ENCODE measurements at regions not wholly inside any gene's neighbourhood (a gene's known extent, or its start where the extent isn't known, plus 50 kb on each side); places are given as distances from the start of the nearest gene placed in this dataset.

DNA sequence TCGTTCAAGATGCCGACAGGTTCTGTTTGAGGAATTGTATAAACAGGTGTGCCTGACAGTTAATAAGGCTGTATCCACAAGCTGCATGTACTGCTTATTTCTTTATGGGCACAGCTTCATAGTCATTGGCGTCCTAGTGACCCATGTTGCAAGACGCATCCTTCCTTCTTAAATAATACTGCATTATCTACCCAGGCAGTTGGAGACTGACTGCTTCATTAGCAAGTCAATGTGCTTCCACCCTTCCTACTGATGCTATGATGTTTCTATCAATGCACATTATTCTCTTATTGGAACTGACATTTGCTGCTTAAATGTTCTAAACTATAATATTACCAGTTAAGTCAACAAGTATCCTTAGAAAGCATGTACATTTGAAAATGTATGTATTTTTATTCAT, 950.0 kb upstream of the MIR17HG start:
- Histone ChIP-seq H3K27ac (no peak overlapping the region), H3K9me3 (no peaks in the 10 kb centered on the region), H3K36me3 (no peaks in the 10 kb centered on the region), H3K4me3 (no peak overlapping the region), H3K4me1 (no peaks in the 10 kb centered on the region), H3K27me3 (no peaks in the 10 kb centered on the region)
- WGBS, 2 donors: 68 to 81% methylated on average over 4 of the region's 4 CpGs
- TF ChIP-seq, protein P1, sequence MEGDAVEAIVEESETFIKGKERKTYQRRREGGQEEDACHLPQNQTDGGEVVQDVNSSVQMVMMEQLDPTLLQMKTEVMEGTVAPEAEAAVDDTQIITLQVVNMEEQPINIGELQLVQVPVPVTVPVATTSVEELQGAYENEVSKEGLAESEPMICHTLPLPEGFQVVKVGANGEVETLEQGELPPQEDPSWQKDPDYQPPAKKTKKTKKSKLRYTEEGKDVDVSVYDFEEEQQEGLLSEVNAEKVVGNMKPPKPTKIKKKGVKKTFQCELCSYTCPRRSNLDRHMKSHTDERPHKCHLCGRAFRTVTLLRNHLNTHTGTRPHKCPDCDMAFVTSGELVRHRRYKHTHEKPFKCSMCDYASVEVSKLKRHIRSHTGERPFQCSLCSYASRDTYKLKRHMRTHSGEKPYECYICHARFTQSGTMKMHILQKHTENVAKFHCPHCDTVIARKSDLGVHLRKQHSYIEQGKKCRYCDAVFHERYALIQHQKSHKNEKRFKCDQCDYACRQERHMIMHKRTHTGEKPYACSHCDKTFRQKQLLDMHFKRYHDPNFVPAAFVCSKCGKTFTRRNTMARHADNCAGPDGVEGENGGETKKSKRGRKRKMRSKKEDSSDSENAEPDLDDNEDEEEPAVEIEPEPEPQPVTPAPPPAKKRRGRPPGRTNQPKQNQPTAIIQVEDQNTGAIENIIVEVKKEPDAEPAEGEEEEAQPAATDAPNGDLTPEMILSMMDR (IDR thresholded peaks at IDR 0.05): no peak
- no peak for TF ChIP-seq POLR2A (IDR thresholded peaks at IDR 0.05)
- no peak for DNase-seq
- intact Hi-C loops (cut with DNase I): no loop called here

DNA sequence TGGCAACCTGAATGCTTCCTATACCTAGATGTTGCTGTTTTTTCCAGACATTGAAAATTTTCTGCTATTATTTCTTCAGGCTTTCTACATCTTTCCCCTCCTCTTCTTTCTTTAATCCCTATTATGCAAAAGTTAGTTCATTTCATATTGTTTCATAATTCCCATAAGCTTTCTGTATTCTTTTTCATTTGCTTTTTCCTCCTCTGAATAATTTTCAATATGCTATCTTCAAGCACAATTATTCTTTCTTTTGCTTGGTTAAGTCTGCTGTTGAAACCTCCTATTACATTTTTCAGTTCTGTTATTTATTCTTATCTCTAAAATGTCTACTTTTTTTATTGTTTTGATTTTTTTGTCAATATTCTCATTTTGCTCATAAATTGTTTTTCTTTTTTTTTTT, 947.1 kb upstream of the MIR17HG start:
- Histone ChIP-seq H3K36me3 (no peaks in the 10 kb centered on the region), H3K27me3 (no peaks in the 10 kb centered on the region), H3K4me3 (no peak overlapping the region), H3K27ac (no peak overlapping the region), H3K4me1 (no peaks in the 10 kb centered on the region), H3K9me3 (no peaks in the 10 kb centered on the region)
- intact Hi-C loops (cut with DNase I): no loop called here
- TF ChIP-seq, protein P1 (IDR thresholded peaks at IDR 0.05): no peak
- no peak for TF ChIP-seq POLR2A (IDR thresholded peaks at IDR 0.05)
- DNase-seq: no peak

DNA sequence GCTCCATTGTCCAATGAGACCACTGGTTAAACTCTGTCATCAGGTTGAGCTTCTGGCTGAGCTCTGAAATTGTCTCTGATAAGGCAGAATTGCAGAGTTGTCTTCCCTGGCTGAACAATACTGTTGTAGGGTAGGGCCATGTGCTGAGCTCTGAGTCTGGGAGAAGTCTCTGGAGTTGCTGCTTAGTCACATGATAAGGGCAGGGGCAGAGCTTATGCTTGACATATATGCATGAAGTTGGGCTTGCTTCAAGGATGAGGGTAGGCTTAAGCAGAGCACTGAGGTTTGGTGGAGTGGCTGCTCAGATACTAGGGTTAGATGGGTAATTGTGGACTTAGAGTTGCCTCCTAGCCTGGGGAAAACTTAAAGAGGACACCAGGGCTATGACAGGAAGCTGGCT, 946.3 kb upstream of the MIR17HG start:
- no peak for DNase-seq
- intact Hi-C loops (cut with DNase I): no loop called here

DNA sequence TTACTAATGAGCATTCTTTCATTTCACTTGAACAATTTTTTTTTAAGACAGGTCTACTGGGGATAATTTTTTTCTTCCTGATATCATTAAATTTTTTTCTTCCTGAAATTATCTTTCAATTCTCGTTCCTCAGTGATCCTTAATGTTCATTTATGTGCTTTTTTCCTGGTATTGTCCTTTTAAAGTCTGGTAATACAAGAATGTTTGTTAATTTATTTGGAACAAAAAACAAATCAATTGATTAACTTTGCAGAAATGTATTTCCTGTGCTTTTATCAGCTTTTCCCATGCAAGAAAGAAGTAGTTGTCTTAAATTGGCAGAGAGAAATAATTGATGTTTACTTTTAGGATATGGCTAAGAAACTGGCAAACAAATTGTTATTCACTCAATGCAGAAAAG, 945.4 kb upstream of the MIR17HG start:
- Histone ChIP-seq H3K4me1 (no peaks in the 10 kb centered on the region), H3K27me3 (no peaks in the 10 kb centered on the region), H3K9me3 (no peaks in the 10 kb centered on the region), H3K4me3 (no peak overlapping the region), H3K36me3 (no peaks in the 10 kb centered on the region), H3K27ac (no peak overlapping the region)
- TF ChIP-seq POLR2A (IDR thresholded peaks at IDR 0.05): no peak
- TF ChIP-seq, protein P1 (IDR thresholded peaks at IDR 0.05): no peak
- intact Hi-C loops (cut with DNase I): no loop called here
- 45 to 64% methylated on average over 1 of the region's 1 CpG for WGBS, 2 donors
- no peak for DNase-seq

More for the DNA sequence above, 946.3 kb upstream of the MIR17HG start:
- no peak overlapping the region for H3K27ac ChIP-seq
- H3K27me3 ChIP-seq: no peaks in the 10 kb centered on the region
- H3K4me1 ChIP-seq: no peaks in the 10 kb centered on the region
- no peaks in the 10 kb centered on the region for H3K9me3 ChIP-seq
- no peaks in the 10 kb centered on the region for H3K36me3 ChIP-seq
- TF ChIP-seq, protein P1 (IDR thresholded peaks at IDR 0.05): no peak
- no peak overlapping the region for H3K4me3 ChIP-seq

DNA sequence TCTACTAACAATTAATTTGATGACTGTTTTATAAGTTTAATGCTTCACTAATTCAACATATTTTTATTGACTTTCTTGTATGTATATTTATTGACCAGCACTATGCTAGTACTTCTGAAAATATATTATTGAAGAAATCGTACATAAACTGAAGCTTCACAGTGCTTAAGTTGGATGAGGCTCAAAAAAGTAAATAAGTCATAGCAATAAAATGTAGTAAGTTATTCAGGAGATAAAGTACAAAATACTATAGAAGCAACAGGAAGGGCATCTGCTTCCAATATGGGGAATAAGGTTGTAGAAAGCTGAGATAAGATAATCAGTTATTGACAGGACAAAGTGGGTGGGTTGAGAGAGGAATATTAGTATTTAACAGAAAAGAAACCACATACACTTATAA, 944.9 kb upstream of the MIR17HG start:
- no peak for TF ChIP-seq POLR2A (IDR thresholded peaks at IDR 0.05)
- TF ChIP-seq, protein P1 (IDR thresholded peaks at IDR 0.05): no peak
- no peak for DNase-seq
- Histone ChIP-seq H3K9me3 (no peaks in the 10 kb centered on the region), H3K4me1 (no peaks in the 10 kb centered on the region), H3K27me3 (no peaks in the 10 kb centered on the region), H3K4me3 (no peak overlapping the region), H3K27ac (no peak overlapping the region), H3K36me3 (no peaks in the 10 kb centered on the region)
- WGBS, 2 donors: 69 to 71% methylated on average over 1 of the region's 1 CpG
- intact Hi-C loops (cut with DNase I): no loop called here

Data from esophagus squamous epithelium (tissue), 5 donors.